CD4-positive, alpha-beta T cell (primary cell): ENCODE measurements at regions not wholly inside any gene's neighbourhood (a gene's known extent, or its start where the extent isn't known, plus 50 kb on each side); places are given as distances from the start of the nearest gene placed in this dataset.

Experiments
- ATAC-seq: fragments of 200-7000 bp; cut with Tn5 transposase; one replicate; pipeline ENCODE4 v1.10.0; 2022; ENCODE audit warnings: mild to moderate bottlenecking; ENCODE audit not compliant: poor library complexity
- CTCF ChIA-PET: fragments of 350-600 bp; sonication (Branson Sonifier 250); formaldehyde crosslinking; loops from one replicate; lab custom pipeline; 2021; ENCODE audit warnings: antibody characterized with exemption, inconsistent platforms; lab: Charles Lee
- POLR2A ChIA-PET: fragments of 350-600 bp; sonication (Branson Sonifier 250); formaldehyde crosslinking; loops from one replicate; lab custom pipeline; 2021; ENCODE audit warnings: antibody characterized with exemption, inconsistent platforms; lab: Charles Lee
- DNase-seq, 14 experiments: peaks; one replicate each; pipeline ENCODE4 v3.0.0-alpha.2; 2013 to 2020; ENCODE audit warnings: mixed read lengths in 2 of 14
- H3K27ac ChIP-seq, 2 donors: one replicate each; pipeline versions ENCODE4 v1.5.1 to v1.7.0; 2013; ENCODE audit warnings: low read length in 2 of 2, low read depth in 1 of 2, mild to moderate bottlenecking in 1 of 2
- H3K27me3 ChIP-seq, 2 experiments: 1 replicate in 1 of 2; 2 replicates in 1 of 2; pipeline versions ENCODE4 v1.6.1 to v1.7.0; 2013; ENCODE audit warnings: low read length in 2 of 2, control low read depth in 1 of 2, mild to moderate bottlenecking in 1 of 2, moderate library complexity in 1 of 2; ENCODE audit not compliant: insufficient read depth in 2 of 2, control insufficient read depth in 1 of 2
- H3K36me3 ChIP-seq: one replicate; pipeline ENCODE4 v1.6.1; 2013; ENCODE audit warnings: low read length, control low read depth; ENCODE audit not compliant: insufficient read depth
- H3K4me1 ChIP-seq: one replicate; pipeline ENCODE4 v1.6.1; 2013; ENCODE audit warnings: low read length, control low read depth; ENCODE audit not compliant: insufficient read depth
- H3K4me3 ChIP-seq: one replicate; pipeline ENCODE4 v1.5.1; 2013; ENCODE audit warnings: mild to moderate bottlenecking, low read length, moderate library complexity
- H3K9me3 ChIP-seq, 2 experiments: 1 replicate in 1 of 2; 2 replicates in 1 of 2; pipeline versions ENCODE4 v1.6.1 to v1.7.0; 2013; ENCODE audit warnings: low read length in 2 of 2, mild to moderate bottlenecking in 2 of 2, control low read depth in 1 of 2, moderate library complexity in 1 of 2; ENCODE audit not compliant: control insufficient read depth in 1 of 2, insufficient read depth in 1 of 2
- H3K27ac Mint-ChIP-seq: one replicate; pipeline ENCODE4 v1.8.0; 2020; ENCODE audit warnings: mixed read lengths
- H3K27me3 Mint-ChIP-seq: one replicate; pipeline ENCODE4 v1.8.0; 2021; ENCODE audit warnings: mixed read lengths
- H3K36me3 Mint-ChIP-seq: one replicate; pipeline ENCODE4 v1.8.0; 2021; ENCODE audit warnings: low read depth, mixed read lengths
- H3K4me1 Mint-ChIP-seq: one replicate; pipeline ENCODE4 v1.8.0; 2021; ENCODE audit warnings: low read depth, mixed read lengths
- H3K4me3 Mint-ChIP-seq: one replicate; pipeline ENCODE4 v1.8.0; 2020; ENCODE audit warnings: mild to moderate bottlenecking, mixed read lengths
- H3K9me3 Mint-ChIP-seq: one replicate; pipeline ENCODE4 v1.8.0; 2020; ENCODE audit warnings: mixed read lengths
- CTCF ChIP-seq: fragments of 200-600 bp; IDR thresholded peaks from one replicate; pipeline ENCODE4 v1.8.0; 2022; ENCODE audit warnings: antibody characterized with exemption, mild to moderate bottlenecking
- intact Hi-C, 2 experiments: fragments of 100-400 bp; cut with DNase I in 1 of 2; cut with micrococcal nuclease in 1 of 2; formaldehyde crosslinking; loops; one replicate each; pipeline versions ENCODE4 v1.15.1 to v1.9.0; 2023 to 2025; cut with DNase I, micrococcal nuclease

- intact Hi-C loops = no loop called here
- H3K27me3 ChIP-seq = no peaks in the 10 kb centered on the region
- Mint-ChIP-seq H3K9me3 (peaks cover 4% of the 10 kb centered on the region), H3K36me3 (no peaks in the 10 kb centered on the region), H3K27ac (no peak overlapping the region), H3K4me1 (no peaks in the 10 kb centered on the region), H3K27me3 (no peaks in the 10 kb centered on the region), H3K4me3 (no peak overlapping the region)
- ChIA-PET POLR2A (no interaction called here), CTCF (no interaction called here)
- H3K36me3 ChIP-seq = no peaks in the 10 kb centered on the region
- no peak for ATAC-seq
- H3K27ac ChIP-seq = no peak overlapping the region
- no peaks in the 10 kb centered on the region for H3K4me1 ChIP-seq
- DNase-seq = no peak
- no peaks in the 10 kb centered on the region for H3K9me3 ChIP-seq
- no peak for TF ChIP-seq CTCF
- H3K4me3 ChIP-seq = no peak overlapping the region
These were observed 208.1 kb upstream of the HAAO start for GRCh38 chr2:43000242-43001054.

GRCh38 chr2:42999856-43000241 lies 207.5 kb upstream of the HAAO start:
- Mint-ChIP-seq H3K9me3 (peaks cover 5% of the 10 kb centered on the region), H3K4me1 (no peaks in the 10 kb centered on the region), H3K4me3 (no peak overlapping the region), H3K36me3 (no peaks in the 10 kb centered on the region), H3K27ac (no peak overlapping the region), H3K27me3 (no peaks in the 10 kb centered on the region)
- H3K36me3 ChIP-seq = no peaks in the 10 kb centered on the region
- H3K4me1 ChIP-seq = no peaks in the 10 kb centered on the region
- ChIA-PET CTCF (no interaction called here), POLR2A (no interaction called here)
- H3K27ac ChIP-seq = no peak overlapping the region
- intact Hi-C loops = no loop called here
- H3K9me3 ChIP-seq = no peaks in the 10 kb centered on the region
- ATAC-seq (no peak), DNase-seq (no peak)
- TF ChIP-seq CTCF = no peak
- no peaks in the 10 kb centered on the region for H3K27me3 ChIP-seq
- H3K4me3 ChIP-seq = no peak overlapping the region

GRCh38 chr2:42999391-42999841 lies 207.0 kb upstream of the HAAO start:
- Mint-ChIP-seq H3K4me3 (no peak overlapping the region), H3K36me3 (no peaks in the 10 kb centered on the region), H3K9me3 (peaks cover 5% of the 10 kb centered on the region), H3K27ac (no peak overlapping the region), H3K27me3 (no peaks in the 10 kb centered on the region), H3K4me1 (no peaks in the 10 kb centered on the region)
- no peaks in the 10 kb centered on the region for H3K4me1 ChIP-seq
- ChIA-PET POLR2A (no interaction called here), CTCF (no interaction called here)
- H3K36me3 ChIP-seq = no peaks in the 10 kb centered on the region
- intact Hi-C loops = no loop called here
- no peaks in the 10 kb centered on the region for H3K9me3 ChIP-seq
- H3K27ac ChIP-seq = no peak overlapping the region
- H3K4me3 ChIP-seq = no peak overlapping the region
- no peak for DNase-seq
- no peak for ATAC-seq
- no peaks in the 10 kb centered on the region for H3K27me3 ChIP-seq
- no peak for TF ChIP-seq CTCF
